NCI-H748 treated with DMSO at 0.1 percent for 48 hours (cell line): ENCODE measurements at regions not wholly inside any gene's neighbourhood (a gene's known extent, or its start where the extent isn't known, plus 50 kb on each side); places are given as distances from the start of the nearest gene placed in this dataset.

Experiments used
- DNase-seq: peaks from one replicate; lab custom pipeline; 2025; lab: John Stamatoyannopoulos, UW

- DNase-seq = no peak
Observed at GRCh38 chr3:69441040-69441439, 55.2 kb upstream of the FRMD4B start.

GRCh38 chr3:69439643-69440270 is 53.9 kb upstream of the FRMD4B start:
- DNase-seq = no peak

GRCh38 chr3:69438476-69438875 is 52.6 kb upstream of the FRMD4B start:
- DNase-seq = no peak

- DNase-seq = no peak
Observed at GRCh38 chr3:69435274-69436265, 49.7 kb upstream of the FRMD4B start.
